ENCODE measurements at regions not wholly inside any gene's neighbourhood (a gene's known extent, or its start where the extent isn't known, plus 50 kb on each side); places are given as distances from the start of the nearest gene placed in this dataset.
"Not testable (repeated sequence)": the region's sequence is repeated elsewhere in the genome, so short reads cannot be mapped to it uniquely, and the experiment has no call there.

DNA sequence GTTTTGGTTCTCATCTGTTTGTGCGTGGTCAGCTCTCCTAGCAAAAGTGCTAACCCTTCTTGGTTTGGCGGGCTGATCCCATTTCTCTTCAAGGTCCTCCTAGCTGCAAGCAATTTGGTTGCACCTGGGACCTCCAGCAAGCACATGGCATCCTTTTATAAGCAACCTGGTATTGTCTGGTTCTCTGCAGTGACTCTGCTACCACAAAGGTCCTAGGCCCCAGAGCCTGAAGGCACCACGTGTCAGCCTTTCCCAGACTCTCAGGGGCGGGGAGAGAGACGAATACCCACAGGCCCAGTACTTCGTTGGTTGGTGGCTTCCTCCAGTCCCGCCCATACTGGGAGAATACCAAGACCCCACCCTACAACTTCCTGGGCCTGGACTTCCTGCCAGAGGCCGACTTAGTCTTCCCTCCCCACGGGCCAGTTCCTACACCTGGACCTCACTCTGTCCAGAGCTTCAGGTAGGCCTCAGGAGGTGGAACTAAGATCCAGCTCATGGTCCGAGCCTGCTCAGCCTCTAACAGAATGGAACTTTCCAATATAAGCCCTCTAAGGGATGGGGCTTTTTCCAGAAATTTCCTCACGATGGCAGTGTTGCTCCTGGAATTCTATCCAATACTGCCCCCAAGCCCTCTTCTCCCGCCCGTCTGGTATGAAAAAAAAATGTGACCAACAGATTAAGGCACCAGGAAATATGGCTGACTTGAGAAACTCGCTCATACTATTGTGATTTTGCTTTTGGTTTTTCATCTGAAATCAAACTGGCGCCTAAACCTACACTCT is 192.5 kb upstream of the STK26 start:
- peak; percentile 4 for DNase-seq

- no peak for DNase-seq
These were observed 191.9 kb upstream of the STK26 start for GRCh38 chrX:131831185-131831520.

- no peak for DNase-seq
These were observed 186.9 kb upstream of the STK26 start for GRCh38 chrX:131836161-131836560.

DNA sequence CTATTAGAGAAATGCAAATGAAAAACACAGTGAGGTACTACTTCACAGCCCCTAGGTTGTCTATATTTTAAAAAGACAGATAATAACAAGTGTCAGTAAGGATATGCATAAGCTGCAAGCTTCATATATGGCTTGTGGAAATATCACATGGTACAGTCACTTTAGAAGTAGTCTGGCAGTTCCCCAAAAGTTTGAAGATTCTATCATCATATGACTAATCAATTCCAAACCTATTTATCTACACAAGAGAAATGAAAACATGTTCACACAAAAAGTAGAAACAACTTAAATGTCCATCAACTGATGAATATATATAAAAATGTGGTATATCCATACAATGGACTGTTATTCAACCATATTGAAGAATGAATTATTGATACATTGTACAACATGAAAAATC is 185.8 kb upstream of the STK26 start:
- DNase-seq, result no peak

DNA sequence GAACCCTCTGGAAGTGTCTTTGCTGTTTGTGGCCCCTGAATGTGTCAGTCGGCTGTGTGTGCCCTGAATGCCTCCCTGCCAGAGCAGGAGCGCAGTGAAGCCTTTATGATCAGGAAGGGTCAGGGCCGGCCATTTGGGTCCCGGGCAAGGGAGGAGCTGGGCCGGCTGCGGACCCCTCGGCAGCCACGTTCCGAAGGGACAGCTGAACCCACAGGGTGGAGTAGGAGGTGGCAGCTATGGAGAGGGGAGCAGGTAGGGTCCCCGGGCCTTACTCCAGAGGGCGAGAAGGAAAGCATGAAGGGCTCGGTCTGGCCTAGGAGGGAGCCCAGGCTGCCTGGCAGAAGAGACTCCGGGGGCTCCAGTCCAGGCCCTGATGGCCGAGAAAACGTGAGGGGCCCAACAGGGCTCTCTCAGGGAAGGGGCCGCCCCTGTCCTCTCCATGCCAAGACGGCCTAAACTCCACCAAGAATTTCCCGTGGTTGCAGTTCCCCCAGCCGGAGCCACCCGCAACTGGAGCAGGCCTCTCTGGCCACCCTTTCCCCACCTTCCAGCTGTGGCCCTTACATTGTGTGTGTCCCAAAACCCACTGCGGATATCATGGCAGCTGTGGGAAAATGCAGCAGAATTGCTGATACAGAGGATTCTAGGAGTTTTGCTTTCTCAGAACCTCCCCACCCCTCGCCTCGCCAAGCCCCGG is 182.2 kb upstream of the STK26 start:
- no peak for DNase-seq

- peak; percentile 0 for DNase-seq
These were observed 181.3 kb upstream of the STK26 start for GRCh38 chrX:131841496-131842437.

DNA sequence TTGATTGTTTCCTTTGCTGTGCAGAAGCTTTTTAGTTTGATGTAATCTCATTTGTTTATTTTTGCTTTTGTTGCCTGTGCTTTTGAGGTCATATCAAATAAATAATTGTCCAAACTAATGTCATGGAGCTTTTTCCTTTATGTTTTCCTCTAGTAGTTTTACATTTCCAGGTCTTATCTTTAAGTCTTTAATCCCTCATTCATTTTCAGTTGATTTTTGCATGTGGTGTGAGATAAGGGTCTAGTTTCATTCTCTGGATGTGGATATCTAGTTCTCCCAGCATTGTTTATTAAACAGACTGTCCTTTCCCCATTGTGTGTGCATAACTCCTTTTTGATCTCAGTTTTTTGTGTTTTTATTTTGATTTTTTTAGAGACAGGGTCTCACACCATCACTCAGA is 179.1 kb upstream of the STK26 start:
- DNase-seq, result no peak

GRCh38 chrX:131845201-131845600 is 177.9 kb upstream of the STK26 start:
- no peak for DNase-seq

- no peak for DNase-seq
These were observed 177.3 kb upstream of the STK26 start for GRCh38 chrX:131845771-131846170.

GRCh38 chrX:131850964-131851363 is 172.1 kb upstream of the STK26 start:
- not testable (repeated sequence) for DNase-seq

- no peak for DNase-seq
These were observed 169.7 kb upstream of the STK26 start for GRCh38 chrX:131853440-131853839.

DNA sequence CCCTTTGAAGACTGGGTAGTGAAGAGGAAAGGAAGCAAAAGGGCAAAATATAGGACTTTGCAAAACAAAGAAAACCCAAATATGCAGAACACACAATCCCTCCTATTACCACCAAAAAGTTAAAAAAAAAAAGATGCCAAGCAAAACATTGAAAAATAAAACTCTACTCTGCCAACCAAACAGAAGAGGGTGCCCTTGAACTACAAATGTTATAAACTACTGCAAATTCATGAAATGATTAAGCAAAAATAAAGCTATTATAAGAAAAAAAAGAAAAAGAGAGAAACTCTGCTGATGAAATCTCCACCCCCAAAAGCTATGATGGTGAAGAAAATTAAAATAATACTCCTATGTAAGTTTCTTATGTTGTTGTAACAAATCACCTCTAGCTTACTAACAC is 168.5 kb upstream of the STK26 start:
- no peak for DNase-seq

DNA sequence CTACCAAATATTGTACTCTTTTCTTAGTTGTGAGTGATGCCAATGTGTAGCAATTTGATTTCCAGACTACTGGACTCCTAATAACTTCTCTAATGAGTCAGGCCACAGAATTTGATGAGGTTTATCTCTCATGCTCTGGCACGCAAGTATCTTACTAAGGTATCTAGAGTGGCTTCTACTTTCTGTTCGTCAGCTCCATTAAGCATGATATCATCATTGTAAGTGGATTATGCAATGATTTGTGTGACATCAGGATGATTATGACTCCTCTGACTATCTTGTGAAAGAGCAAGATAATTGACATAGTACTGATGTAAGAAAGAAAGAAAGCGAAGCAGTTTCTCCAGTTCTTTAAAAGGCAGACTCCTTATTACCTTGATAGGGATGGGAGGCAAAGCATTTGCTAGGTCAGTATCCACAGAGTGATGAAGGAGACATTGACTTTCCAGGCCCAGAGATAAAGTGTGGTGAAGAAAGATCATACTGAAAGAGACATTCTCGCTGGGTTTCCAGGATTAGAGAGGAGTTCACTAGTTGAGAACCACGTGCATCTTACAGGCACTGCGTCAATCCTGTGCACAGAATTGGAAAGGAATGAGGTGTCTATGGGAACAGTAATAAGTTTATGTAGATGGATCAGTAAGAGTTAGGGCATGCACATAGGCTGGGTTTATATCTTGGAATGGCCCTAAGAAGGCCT is 161.9 kb upstream of the STK26 start:
- DNase-seq, result no peak

GRCh38 chrX:131862321-131862720 is 160.8 kb upstream of the STK26 start:
- DNase-seq, result no peak

DNA sequence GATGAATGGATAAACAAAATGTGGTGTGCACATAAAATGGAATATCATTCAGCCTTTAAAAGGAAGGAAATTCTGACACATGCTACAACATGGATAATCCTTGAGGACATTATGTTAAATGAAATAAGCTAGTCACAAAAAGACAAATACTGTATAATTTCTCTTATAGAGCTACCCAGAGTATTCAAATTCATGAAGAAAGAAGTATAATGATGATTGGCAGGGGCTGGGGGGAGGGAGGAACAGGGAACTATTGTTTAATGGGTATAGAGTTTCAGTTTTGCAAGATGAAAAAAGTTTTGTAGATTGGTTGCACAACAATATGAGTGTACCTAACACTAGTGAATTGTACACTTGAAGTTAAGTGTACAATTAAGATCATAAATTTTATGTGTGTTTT is 153.9 kb upstream of the STK26 start:
- no peak for DNase-seq

DNA sequence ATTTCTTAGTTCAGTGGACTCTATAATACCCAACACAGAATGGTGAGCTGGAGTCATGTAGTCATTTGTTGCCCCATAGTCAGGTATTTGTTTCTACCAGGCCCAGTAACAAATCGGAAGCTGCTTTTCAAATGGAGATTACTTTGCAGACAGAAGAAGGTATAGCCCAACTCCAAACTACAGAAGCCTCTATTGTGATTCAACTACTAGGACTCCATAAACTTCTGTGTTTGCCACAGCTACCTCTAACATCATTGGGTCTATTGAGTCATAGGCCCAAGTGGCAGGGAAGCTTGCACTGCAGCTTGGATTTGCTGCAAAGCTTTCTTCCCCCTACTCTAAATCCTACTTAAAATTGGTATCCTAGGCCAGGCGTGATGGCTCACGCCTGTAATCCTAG is 148.8 kb upstream of the STK26 start:
- no peak for DNase-seq

GRCh38 chrX:131875827-131876226 is 147.3 kb upstream of the STK26 start:
- not testable (repeated sequence) for DNase-seq

DNA sequence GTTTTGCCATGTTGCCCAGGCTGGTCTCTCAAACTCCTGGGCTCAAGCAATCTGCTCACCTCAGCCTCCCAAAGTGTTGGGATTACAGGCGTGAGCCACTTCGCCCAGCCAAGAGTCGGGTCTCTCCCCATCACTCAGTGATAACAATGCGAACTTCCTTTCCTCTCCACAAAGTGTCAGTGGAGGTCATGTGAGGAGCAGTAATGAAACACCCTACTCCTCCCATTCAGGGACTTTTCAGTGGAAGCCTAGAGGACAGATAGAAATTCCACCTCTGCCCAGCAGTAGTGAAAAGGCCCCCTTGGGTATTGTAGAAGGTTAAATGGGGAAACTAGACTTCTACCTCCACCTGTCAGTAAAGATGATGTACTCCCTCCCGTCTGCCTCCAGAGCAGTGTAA is 141.9 kb upstream of the STK26 start:
- DNase-seq, result no peak

DNA sequence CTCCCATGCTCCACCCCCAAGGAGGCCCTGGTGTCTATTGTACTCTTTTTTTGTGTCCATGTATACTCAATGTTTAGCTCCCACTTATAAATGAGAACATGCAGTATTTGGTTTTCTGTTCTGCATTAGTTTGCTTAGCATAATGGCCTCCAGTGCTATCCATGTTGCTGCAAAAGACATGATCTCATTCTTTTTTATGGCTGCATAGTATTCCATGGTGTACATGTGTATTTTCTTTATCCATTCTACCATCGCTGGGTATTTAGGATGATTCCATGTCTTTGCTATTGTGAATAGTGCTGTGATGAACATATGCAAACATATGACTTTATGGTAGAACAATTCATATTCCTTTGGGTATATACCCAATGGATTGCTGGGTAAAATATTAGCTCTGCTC is 138.1 kb upstream of the STK26 start:
- DNase-seq, result not testable (repeated sequence)

DNA sequence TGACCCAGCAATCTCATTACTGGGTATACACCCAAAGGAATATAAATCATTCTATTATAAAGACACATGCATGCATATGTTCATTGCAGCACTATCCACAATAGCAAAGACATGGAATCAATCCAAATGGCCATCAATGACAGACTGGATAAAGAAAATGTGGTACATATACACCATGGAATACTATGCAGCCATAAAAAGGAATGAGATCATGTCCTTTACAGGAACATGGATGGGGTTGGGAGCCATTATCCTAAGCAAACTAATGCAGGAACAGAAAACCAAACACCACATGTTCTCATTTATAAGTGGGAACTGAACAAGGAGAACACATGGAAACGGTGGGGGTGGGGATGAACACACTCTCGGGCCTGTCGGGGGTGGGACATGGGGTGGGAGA is 129.2 kb upstream of the STK26 start:
- not testable (repeated sequence) for DNase-seq

GRCh38 chrX:131894995-131895394 is 128.1 kb upstream of the STK26 start:
- no peak for DNase-seq

GRCh38 chrX:131895807-131896206 is 127.3 kb upstream of the STK26 start:
- DNase-seq, result no peak

- DNase-seq, result no peak
These were observed 121.6 kb upstream of the STK26 start for GRCh38 chrX:131901546-131901945.
